Prostate gland (tissue), 2 donors: ENCODE measurements at regions not wholly inside any gene's neighbourhood (a gene's known extent, or its start where the extent isn't known, plus 50 kb on each side); places are given as distances from the start of the nearest gene placed in this dataset.

Experiments
- CTCF ChIP-seq, 4 experiments: fragments of 200-600 bp in 2 of 4; fragments of 450-650 bp in 2 of 4; sonication (generic) in 2 of 4; IDR thresholded peaks; 1 replicate in 3 of 4; 2 replicates in 1 of 4; pipeline ENCODE4 v1.5.1; 2016 to 2019; ENCODE audit warnings: antibody characterized with exemption in 4 of 4, mild to moderate bottlenecking in 2 of 4, moderate library complexity in 2 of 4
- POLR2AphosphoS5 ChIP-seq: sonication (generic); formaldehyde crosslinking; IDR thresholded peaks from one replicate; pipeline ENCODE4 v1.6.1; 2017; ENCODE audit warnings: antibody characterized with exemption

- no peak for TF ChIP-seq POLR2AphosphoS5
- no peak for TF ChIP-seq CTCF (IDR thresholded peaks at IDR 0.05)
Observed at GRCh38 chr5:163913548-163913947, 408.1 kb downstream of the MAT2B start.
